ENCODE measurements at regions not wholly inside any gene's neighbourhood (a gene's known extent, or its start where the extent isn't known, plus 50 kb on each side); places are given as distances from the start of the nearest gene placed in this dataset.

DNA sequence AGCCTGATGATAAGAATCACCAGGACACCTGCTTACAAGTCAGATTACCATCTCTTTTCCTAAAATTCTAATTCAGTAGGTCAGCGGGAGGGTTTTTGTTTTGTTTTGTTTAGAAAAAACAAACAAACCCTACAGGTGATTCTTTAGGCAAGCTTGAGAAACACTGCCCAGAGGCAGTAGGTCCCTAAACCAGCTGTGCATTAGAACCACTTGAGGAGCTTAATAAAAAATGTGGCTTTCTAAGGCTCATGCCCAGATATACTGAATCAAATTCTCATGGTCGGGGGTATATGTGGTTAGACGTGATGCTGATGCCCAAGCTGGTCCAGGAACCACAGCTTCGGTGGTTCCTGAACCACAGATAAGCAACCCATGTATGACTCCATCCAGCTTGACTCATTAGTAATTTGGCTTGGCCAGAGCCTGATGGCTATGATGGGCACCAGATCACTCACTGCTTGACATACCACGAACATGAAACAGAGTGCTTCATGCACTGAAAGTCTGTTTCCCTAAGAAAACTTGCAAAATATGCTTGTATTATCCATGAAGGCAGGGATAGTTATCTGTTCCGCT, 338.1 kb upstream of the F9 start:
- ATAC-seq, result no peak
- Mint-ChIP-seq H3K27me3 (ENCODE audit: low read depth) (peaks cover 99% of the 10 kb centered on the region), H3K9me3 (no peaks in the 10 kb centered on the region), H3K4me3 (no peak overlapping the region), H3K4me1 (peaks cover 18% of the 10 kb centered on the region), H3K36me3 (no peaks in the 10 kb centered on the region), H3K27ac (no peak overlapping the region)
- TF ChIP-seq ELF4 (CRISPR knock-in tag; IDR thresholded peaks at IDR 0.05; ENCODE audit: low read depth) (no peak), ZNF512 (CRISPR knock-in tag; IDR thresholded peaks at IDR 0.05; ENCODE audit: borderline replicate concordance) (no peak), PRRX2 (CRISPR knock-in tag; IDR thresholded peaks at IDR 0.05) (no peak), ATF6 (CRISPR knock-in tag; IDR thresholded peaks at IDR 0.05) (no peak), GTF2I (CRISPR knock-in tag; conservative IDR thresholded peaks at IDR 0.05) (no peak), MXD4 (CRISPR knock-in tag; IDR thresholded peaks at IDR 0.05; ENCODE audit: borderline replicate concordance) (no peak), ZNF219 (CRISPR knock-in tag; IDR thresholded peaks at IDR 0.05; ENCODE audit: borderline replicate concordance) (no peak), RORB (CRISPR knock-in tag; IDR thresholded peaks at IDR 0.05) (no peak), IRF2 (CRISPR knock-in tag; IDR thresholded peaks at IDR 0.05; ENCODE audit: borderline replicate concordance, low read depth) (no peak), TEAD1 (CRISPR knock-in tag; IDR thresholded peaks at IDR 0.05) (no peak), TEAD4 (CRISPR knock-in tag; IDR thresholded peaks at IDR 0.05) (no peak), NR2C2 (CRISPR knock-in tag; IDR thresholded peaks at IDR 0.05) (no peak), ZSCAN18 (CRISPR knock-in tag; IDR thresholded peaks at IDR 0.05) (no peak), KAT7 (CRISPR knock-in tag; IDR thresholded peaks at IDR 0.05; ENCODE audit: borderline replicate concordance) (no peak)
- TF ChIP-seq, protein P1, sequence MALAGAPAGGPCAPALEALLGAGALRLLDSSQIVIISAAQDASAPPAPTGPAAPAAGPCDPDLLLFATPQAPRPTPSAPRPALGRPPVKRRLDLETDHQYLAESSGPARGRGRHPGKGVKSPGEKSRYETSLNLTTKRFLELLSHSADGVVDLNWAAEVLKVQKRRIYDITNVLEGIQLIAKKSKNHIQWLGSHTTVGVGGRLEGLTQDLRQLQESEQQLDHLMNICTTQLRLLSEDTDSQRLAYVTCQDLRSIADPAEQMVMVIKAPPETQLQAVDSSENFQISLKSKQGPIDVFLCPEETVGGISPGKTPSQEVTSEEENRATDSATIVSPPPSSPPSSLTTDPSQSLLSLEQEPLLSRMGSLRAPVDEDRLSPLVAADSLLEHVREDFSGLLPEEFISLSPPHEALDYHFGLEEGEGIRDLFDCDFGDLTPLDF (CRISPR knock-in tag; IDR thresholded peaks at IDR 0.05), result no peak
- TF ChIP-seq, protein P2, sequence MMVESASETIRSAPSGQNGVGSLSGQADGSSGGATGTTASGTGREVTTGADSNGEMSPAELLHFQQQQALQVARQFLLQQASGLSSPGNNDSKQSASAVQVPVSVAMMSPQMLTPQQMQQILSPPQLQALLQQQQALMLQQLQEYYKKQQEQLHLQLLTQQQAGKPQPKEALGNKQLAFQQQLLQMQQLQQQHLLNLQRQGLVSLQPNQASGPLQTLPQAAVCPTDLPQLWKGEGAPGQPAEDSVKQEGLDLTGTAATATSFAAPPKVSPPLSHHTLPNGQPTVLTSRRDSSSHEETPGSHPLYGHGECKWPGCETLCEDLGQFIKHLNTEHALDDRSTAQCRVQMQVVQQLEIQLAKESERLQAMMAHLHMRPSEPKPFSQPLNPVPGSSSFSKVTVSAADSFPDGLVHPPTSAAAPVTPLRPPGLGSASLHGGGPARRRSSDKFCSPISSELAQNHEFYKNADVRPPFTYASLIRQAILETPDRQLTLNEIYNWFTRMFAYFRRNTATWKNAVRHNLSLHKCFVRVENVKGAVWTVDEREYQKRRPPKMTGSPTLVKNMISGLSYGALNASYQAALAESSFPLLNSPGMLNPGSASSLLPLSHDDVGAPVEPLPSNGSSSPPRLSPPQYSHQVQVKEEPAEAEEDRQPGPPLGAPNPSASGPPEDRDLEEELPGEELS (CRISPR knock-in tag; IDR thresholded peaks at IDR 0.05), result no peak
- TF ChIP-seq, protein P3, sequence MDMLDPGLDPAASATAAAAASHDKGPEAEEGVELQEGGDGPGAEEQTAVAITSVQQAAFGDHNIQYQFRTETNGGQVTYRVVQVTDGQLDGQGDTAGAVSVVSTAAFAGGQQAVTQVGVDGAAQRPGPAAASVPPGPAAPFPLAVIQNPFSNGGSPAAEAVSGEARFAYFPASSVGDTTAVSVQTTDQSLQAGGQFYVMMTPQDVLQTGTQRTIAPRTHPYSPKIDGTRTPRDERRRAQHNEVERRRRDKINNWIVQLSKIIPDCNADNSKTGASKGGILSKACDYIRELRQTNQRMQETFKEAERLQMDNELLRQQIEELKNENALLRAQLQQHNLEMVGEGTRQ (CRISPR knock-in tag; IDR thresholded peaks at IDR 0.05), result no peak
- TF ChIP-seq, protein P4, sequence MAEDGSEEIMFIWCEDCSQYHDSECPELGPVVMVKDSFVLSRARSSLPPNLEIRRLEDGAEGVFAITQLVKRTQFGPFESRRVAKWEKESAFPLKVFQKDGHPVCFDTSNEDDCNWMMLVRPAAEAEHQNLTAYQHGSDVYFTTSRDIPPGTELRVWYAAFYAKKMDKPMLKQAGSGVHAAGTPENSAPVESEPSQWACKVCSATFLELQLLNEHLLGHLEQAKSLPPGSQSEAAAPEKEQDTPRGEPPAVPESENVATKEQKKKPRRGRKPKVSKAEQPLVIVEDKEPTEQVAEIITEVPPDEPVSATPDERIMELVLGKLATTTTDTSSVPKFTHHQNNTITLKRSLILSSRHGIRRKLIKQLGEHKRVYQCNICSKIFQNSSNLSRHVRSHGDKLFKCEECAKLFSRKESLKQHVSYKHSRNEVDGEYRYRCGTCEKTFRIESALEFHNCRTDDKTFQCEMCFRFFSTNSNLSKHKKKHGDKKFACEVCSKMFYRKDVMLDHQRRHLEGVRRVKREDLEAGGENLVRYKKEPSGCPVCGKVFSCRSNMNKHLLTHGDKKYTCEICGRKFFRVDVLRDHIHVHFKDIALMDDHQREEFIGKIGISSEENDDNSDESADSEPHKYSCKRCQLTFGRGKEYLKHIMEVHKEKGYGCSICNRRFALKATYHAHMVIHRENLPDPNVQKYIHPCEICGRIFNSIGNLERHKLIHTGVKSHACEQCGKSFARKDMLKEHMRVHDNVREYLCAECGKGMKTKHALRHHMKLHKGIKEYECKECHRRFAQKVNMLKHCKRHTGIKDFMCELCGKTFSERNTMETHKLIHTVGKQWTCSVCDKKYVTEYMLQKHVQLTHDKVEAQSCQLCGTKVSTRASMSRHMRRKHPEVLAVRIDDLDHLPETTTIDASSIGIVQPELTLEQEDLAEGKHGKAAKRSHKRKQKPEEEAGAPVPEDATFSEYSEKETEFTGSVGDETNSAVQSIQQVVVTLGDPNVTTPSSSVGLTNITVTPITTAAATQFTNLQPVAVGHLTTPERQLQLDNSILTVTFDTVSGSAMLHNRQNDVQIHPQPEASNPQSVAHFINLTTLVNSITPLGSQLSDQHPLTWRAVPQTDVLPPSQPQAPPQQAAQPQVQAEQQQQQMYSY (CRISPR knock-in tag; IDR thresholded peaks at IDR 0.05), result no peak
- TF ChIP-seq, protein P5, sequence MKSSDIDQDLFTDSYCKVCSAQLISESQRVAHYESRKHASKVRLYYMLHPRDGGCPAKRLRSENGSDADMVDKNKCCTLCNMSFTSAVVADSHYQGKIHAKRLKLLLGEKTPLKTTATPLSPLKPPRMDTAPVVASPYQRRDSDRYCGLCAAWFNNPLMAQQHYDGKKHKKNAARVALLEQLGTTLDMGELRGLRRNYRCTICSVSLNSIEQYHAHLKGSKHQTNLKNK (CRISPR knock-in tag; IDR thresholded peaks at IDR 0.05), result no peak
- DNase-seq (ENCODE audit: low spot score), result no peak
- ChIA-PET POLR2A (no interaction called here), CTCF (no interaction called here)

All from WTC11 (cell line).